ENCODE measurements at regions not wholly inside any gene's neighbourhood (a gene's known extent, or its start where the extent isn't known, plus 50 kb on each side); places are given as distances from the start of the nearest gene placed in this dataset.
"Not testable (repeated sequence)": the region's sequence is repeated elsewhere in the genome, so short reads cannot be mapped to it uniquely, and the experiment has no call there.

DNA sequence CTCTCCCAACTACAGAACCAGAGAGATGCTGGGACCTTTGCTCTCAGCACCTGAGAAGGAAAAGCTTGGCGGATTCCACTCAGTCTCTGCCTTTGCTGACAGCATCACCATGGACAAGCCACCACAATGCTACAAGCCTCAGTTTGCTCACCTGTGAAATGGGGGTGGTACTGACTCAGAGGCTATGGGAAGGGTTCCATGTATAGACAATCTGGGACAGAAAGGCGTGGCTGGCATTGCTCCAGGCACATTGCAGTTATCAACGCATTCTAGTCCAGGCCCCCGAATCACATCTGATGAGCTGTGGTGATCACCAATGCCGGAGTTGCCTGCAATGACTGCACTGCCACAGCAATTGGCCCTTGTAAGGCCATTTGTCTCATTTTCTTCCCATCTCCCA lies 72.6 kb downstream of the ISX start:
- no peak for DNase-seq

GRCh38 chr22:35140879-35141745 lies 75.2 kb downstream of the ISX start:
- DNase-seq = peak; percentile 39 to 80

GRCh38 chr22:35148381-35148780 lies 82.4 kb downstream of the ISX start:
- no peak for DNase-seq

- DNase-seq = no peak
Observed at GRCh38 chr22:35148866-35149548, 83.0 kb downstream of the ISX start.

DNA sequence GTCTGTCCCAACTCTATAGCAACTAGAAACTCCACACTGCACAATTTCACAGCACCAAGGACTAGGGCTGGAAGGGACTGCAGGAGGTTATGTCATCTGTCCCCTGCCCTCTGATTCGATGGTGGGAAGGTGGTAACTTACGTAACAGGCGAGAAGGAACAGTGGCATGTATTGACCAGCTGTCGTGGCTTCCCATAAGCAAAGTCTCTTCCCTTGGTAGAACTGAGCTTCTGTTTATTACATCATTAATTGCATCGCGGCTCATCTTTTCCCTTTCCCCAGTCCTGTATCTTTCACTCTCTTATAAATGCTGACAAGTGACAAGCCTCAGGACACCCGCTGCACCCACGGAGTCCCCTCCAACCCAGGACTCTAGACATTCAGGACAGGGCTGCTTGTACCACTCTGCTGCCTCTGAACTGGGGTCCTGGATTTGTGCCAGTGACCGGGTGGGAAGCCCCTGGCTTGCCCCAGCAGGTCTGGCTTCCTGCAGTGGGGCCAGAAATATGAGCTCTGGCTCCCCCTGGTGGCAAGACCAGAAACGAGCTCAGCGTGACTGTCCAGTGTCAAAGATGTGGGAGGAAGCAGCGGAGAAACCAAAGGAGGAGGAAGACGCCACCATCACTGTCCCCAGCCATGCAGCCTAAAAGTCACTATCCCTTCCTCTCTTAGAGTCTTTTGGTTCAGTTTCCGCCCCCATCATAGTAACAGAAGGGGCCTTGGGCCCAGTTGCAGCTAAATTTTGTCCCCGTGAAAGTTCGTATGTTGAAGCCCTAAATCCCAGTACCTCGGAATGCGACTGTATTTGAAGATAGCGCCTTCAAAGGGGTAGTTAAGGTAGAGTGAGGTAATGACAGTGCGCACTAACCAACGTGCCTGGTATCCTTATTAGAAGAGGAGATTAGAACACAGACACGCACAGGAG lies 84.5 kb downstream of the ISX start:
- DNase-seq = peak; percentile 27 to 70

- no peak for DNase-seq
Observed at GRCh38 chr22:35152316-35152715, 86.4 kb downstream of the ISX start.

GRCh38 chr22:35154937-35155387 lies 89.0 kb downstream of the ISX start:
- DNase-seq = peak in 1 of 2 experiments; percentile 54

GRCh38 chr22:35155403-35156025 lies 89.6 kb downstream of the ISX start:
- DNase-seq = no peak

- no peak for DNase-seq
Observed at GRCh38 chr22:35156945-35157344, 91.0 kb downstream of the ISX start.

GRCh38 chr22:35158336-35158735 lies 92.4 kb downstream of the ISX start:
- DNase-seq = peak in 1 of 2 experiments; percentile 70

GRCh38 chr22:35159343-35159742 lies 93.4 kb downstream of the ISX start:
- no peak for DNase-seq

DNA sequence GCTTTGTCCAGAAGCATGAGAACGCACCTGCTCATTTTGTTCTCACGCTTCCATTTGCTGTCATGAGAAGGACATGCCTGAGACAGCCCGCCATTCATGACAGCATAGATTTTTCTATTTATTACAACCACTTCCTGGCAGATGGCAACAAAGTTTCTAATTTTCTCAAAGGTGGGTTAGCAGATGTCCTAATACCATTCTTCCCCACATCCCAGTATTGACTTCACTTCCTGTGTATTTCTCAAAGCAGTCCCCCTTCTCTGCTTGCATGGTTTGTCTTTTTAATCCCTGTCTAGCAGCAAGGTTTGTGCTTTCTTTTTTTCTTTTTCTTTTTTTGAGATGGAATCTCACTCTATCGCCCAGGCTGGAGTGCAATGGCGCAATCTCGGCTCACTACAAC lies 94.3 kb downstream of the ISX start:
- DNase-seq = no peak

DNA sequence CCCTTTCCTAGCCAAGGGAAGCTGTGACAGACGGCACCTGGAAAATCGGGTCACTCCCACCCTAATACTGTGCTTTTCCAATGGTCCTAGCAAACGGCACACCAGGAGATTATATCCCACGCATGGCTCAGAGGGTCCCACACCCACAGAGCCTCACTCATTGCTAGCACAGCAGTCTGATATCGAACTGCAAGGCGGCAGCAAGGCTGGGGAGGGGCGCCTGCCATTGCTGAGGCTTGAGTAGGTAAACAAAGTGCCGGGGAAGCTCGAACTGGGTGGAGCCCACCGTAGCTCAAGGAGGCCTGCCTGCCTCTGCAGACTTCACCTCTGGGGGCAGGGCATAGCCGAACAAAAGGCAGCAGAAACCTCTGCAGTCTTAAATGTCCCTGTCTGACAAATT lies 91.4 kb upstream of the HMGXB4 start:
- DNase-seq = not testable (repeated sequence)

DNA sequence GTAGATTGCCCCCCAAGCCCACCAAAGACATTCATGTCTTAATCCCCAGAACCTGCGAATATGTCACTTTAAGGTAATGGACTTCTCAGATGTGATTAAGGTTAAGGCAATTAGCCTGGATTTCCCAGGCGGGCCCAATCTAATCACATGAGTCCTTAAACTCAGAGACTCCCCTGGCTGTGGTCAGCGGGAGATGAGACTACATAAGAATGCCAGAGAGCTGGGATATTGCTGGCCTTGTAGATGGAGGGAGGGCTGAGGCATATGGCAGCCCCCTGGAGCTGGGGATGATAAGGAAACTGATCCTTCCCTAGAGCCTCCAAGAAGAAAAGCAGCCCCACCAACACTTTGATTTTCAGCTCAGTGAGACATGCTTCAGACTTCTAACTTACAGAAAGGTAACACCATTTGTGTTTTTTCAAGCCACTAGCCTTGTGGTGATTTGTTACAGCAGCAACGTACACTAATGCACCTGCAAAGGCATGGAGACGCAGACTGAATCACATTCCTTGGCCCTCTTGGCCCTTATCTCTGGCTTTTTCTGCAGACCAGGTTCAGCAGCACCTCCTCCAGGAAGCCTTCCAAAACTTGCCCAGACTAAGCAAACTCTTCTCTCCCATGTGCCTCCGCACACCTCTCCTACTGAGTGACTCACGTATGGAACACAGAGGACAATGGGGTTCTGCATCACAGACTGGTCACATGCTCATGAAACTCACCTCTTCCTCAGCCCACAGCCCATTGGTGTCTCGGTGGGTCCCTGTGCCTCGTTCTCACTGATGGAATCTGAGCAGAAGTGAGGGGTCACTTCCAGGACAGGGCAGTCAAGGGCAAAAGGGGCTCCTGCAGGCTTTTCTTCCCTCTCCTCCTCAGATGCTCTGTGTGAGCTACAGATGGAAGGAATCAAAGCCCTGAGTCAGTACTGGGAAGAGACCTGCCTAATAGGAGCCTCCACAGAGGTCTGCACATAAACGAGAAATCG lies 86.3 kb upstream of the HMGXB4 start:
- DNase-seq = no peak

- DNase-seq = peak in 1 of 2 experiments; percentile 13
Observed at GRCh38 chr22:35172442-35172841, 84.9 kb upstream of the HMGXB4 start.

DNA sequence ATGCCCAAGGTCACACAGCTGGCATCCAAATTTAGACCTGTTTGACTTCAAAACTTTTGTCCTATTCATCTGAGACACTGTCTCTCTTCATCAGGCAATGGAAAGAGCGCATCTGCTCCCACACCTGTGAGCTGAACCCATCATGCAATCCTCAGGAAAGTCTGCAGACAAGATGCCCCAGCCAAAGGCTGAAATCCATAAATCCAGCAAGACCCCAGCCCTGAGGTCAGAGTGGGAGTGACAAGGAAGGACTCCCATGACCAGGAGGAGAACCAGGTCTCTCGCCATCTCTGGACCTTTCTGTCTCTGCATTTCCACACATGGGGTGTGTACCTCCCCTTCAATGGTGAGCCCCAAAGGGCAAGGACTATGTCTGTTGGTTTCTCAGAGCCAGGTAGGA lies 83.6 kb upstream of the HMGXB4 start:
- no peak for DNase-seq

- DNase-seq = no peak
Observed at GRCh38 chr22:35174401-35175038, 82.8 kb upstream of the HMGXB4 start.

DNA sequence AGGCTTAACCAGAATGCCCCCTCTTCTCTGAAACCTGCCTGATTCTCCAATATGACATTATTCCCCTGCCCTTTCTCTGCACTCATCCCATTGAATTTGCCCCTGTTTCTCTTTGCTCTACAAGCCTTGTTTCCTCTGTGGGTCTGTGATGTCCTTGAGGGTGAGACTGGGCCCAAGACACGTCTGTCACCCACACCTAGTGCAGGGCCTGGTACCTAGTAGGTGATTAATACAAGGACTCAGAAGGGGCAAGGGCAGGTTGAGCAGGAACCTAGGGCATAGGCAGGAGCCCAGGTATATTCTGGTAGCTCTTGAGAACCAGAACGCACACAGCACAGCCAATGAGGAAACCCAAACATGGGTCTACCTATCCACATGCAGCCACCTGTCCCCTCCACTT lies 81.9 kb upstream of the HMGXB4 start:
- no peak for DNase-seq

DNA sequence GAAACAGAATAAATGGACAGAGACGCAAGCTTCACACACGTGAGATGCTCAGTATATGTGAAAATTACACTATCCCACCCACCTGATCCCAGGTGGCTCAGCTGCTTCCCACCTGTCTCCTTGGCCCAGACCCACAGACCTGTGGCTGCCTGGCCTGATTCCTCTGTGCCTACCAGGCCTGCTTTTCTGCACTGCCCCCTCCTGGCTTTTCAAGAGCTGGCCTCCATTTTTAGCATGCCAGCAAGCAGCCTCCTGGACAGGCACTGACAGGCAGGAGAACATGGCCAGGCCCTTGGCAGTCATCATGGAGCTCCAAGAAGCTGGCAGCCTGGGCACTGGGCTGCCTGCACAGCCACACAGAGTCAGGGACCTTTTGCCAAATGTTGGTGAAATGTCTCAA lies 79.5 kb upstream of the HMGXB4 start:
- DNase-seq = no peak

GRCh38 chr22:35178446-35178845 lies 78.8 kb upstream of the HMGXB4 start:
- DNase-seq = no peak

DNA sequence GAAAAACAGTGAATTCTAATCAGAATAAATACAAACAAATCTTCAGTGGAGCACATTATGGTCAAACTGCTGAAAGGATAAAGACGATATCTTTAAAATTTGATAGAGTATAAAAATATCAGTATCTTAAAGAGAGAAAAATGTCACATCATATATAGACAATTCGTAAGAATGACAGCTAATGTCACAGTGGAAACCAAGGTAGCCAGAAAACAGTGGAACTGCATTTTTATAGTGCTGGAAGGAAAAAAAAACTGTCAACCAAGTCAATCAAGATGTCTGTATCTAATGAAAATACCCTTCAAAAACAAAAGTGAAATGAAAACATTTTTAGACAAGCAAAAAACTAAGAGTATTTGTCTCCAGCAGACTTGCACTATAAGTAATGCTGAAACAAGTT lies 73.4 kb upstream of the HMGXB4 start:
- DNase-seq = no peak

Data from NCI-H446 (cell line).